ENCODE measurements at regions not wholly inside any gene's neighbourhood (a gene's known extent, or its start where the extent isn't known, plus 50 kb on each side); places are given as distances from the start of the nearest gene placed in this dataset.

GRCh38 chr3:127426444-127427153 lies 138.8 kb upstream of the PRR20G start:
- H4K5ac ChIP-seq (ENCODE audit: low read depth, low read length): no peak overlapping the region
- H3K9ac ChIP-seq (ENCODE audit: low read depth, low read length): no peak overlapping the region
- H2BK15ac ChIP-seq (ENCODE audit: low read depth, low read length): no peak overlapping the region
- CTCF ChIA-PET: no interaction called here
- no peak overlapping the region for H3K56ac ChIP-seq (ENCODE audit: extremely low read depth, insufficient read depth, low read length)
- ATAC-seq (ENCODE audit: low read depth): no peak
- H4K20me1 ChIP-seq (ENCODE audit: insufficient read depth, low read length): no peaks in the 10 kb centered on the region
- H4K8ac ChIP-seq (ENCODE audit: low read depth in 2 of 2, low read length in 2 of 2): no peak overlapping the region
- H3K4me1 ChIP-seq (ENCODE audit: control insufficient read depth, insufficient read depth, low read length): no peaks in the 10 kb centered on the region
- H3K23ac ChIP-seq (ENCODE audit: low read depth, low read length): no peak overlapping the region
- H2BK20ac ChIP-seq (ENCODE audit: low read depth, low read length): no peak overlapping the region
- no peaks in the 10 kb centered on the region for H3K9me3 ChIP-seq (ENCODE audit: control insufficient read depth, insufficient read depth, low read length)
- dilution Hi-C loops (cut with HindIII; ENCODE audit: low sequenced_read_pairs, unreplicated experiment) (no loop called here), in situ Hi-C loops (cut with MboI; ENCODE audit: low sequenced_read_pairs) (no loop called here), intact Hi-C loops (cut with micrococcal nuclease) (no loop called here)
- peak overlapping the region; percentile 43 for H2AFZ ChIP-seq (replicated peaks; ENCODE audit: low read length, poor library complexity)
- peaks cover 38% of the 10 kb centered on the region for H3K27me3 ChIP-seq (ENCODE audit: control insufficient read depth, insufficient read depth, low read length)
- H3K4ac ChIP-seq (ENCODE audit: low read depth, low read length): no peak overlapping the region
- no peak for TF ChIP-seq SMC3 (IDR thresholded peaks at IDR 0.05; ENCODE audit: low read depth, low read length)
- no peak for TF ChIP-seq ELK1 (IDR thresholded peaks at IDR 0.05; ENCODE audit: borderline replicate concordance, low read depth, low read length)
- TF ChIP-seq USF2 (IDR thresholded peaks at IDR 0.05; ENCODE audit: low read depth, low read length): no peak
- no peak for TF ChIP-seq CEBPB (IDR thresholded peaks at IDR 0.05; ENCODE audit: low read depth, low read length)
- TF ChIP-seq RCOR1 (IDR thresholded peaks at IDR 0.05; ENCODE audit: insufficient replicate concordance, low read length): no peak
- no peak for TF ChIP-seq MAFK (IDR thresholded peaks at IDR 0.05; ENCODE audit: low read depth, low read length)
- no peak for TF ChIP-seq NFE2L2 (IDR thresholded peaks at IDR 0.05; ENCODE audit: low read depth, low read length)
- TF ChIP-seq CHD1 (IDR thresholded peaks at IDR 0.05; ENCODE audit: low read depth, low read length): no peak
- TF ChIP-seq BHLHE40 (IDR thresholded peaks at IDR 0.05; ENCODE audit: low read depth, low read length): no peak
- no peak for TF ChIP-seq MXI1 (IDR thresholded peaks at IDR 0.05; ENCODE audit: borderline replicate concordance, low read depth, low read length)
- no peak for TF ChIP-seq FOS (IDR thresholded peaks at IDR 0.05; ENCODE audit: low read depth, low read length)
- no peak for TF ChIP-seq POLR2A (IDR thresholded peaks at IDR 0.05; ENCODE audit: low read depth, low read length)
- no peak for TF ChIP-seq MAZ (IDR thresholded peaks at IDR 0.05; ENCODE audit: borderline replicate concordance, low read depth, low read length)
- TF ChIP-seq, protein P1, sequence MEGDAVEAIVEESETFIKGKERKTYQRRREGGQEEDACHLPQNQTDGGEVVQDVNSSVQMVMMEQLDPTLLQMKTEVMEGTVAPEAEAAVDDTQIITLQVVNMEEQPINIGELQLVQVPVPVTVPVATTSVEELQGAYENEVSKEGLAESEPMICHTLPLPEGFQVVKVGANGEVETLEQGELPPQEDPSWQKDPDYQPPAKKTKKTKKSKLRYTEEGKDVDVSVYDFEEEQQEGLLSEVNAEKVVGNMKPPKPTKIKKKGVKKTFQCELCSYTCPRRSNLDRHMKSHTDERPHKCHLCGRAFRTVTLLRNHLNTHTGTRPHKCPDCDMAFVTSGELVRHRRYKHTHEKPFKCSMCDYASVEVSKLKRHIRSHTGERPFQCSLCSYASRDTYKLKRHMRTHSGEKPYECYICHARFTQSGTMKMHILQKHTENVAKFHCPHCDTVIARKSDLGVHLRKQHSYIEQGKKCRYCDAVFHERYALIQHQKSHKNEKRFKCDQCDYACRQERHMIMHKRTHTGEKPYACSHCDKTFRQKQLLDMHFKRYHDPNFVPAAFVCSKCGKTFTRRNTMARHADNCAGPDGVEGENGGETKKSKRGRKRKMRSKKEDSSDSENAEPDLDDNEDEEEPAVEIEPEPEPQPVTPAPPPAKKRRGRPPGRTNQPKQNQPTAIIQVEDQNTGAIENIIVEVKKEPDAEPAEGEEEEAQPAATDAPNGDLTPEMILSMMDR (conservative IDR thresholded peaks at IDR 0.05; ENCODE audit: low read depth, low read length): no peak
- no peak for TF ChIP-seq RFX5 (IDR thresholded peaks at IDR 0.05; ENCODE audit: low read depth, low read length)
- no peak for TF ChIP-seq RAD21 (IDR thresholded peaks at IDR 0.05; ENCODE audit: low read length)
- no peak for DNase-seq
- no peak overlapping the region for H2AK9ac ChIP-seq (replicated peaks; ENCODE audit: low read depth, low read length, poor library complexity)
- 10% methylated on average over 2 of the region's 18 CpGs; no CpG with 5 or more reads in 1 of the 2 experiments for WGBS, 2 experiments (ENCODE audit: extremely low coverage in 2 of 2, insufficient read length in 1 of 2)
- H3K79me1 ChIP-seq (ENCODE audit: low read depth in 1 of 2, low read length in 2 of 2): no peaks in the 10 kb centered on the region
- H3K27ac ChIP-seq (ENCODE audit: insufficient read depth, low read length): no peak overlapping the region
- BruUV-seq (replicated peaks): no TSS peak
- no peaks in the 10 kb centered on the region for H3K36me3 ChIP-seq (ENCODE audit: control insufficient read depth, insufficient read depth, low read length)
- H2BK120ac ChIP-seq (ENCODE audit: low read depth, low read length): no peak overlapping the region
- no peak overlapping the region for H2BK5ac ChIP-seq (ENCODE audit: low read depth, low read length, poor library complexity, severe bottlenecking)
- no peak overlapping the region for H3K14ac ChIP-seq (replicated peaks; ENCODE audit: low read depth, low read length)
- H4K91ac ChIP-seq (ENCODE audit: insufficient read depth, low read depth, low read length): no peak overlapping the region
- POLR2A ChIA-PET (ENCODE audit: unreplicated experiment): no interaction called here
- H3K4me3 ChIP-seq (ENCODE audit: insufficient read depth, low read depth, low read length): no peak overlapping the region
- no peak overlapping the region for H3K4me2 ChIP-seq (ENCODE audit: low read depth, low read length)
- no peak overlapping the region for H3K18ac ChIP-seq (ENCODE audit: low read depth, low read length)
- H3K9me1 ChIP-seq (ENCODE audit: insufficient read depth, low read length): no peaks in the 10 kb centered on the region
- no peak overlapping the region for H2AK5ac ChIP-seq (ENCODE audit: low read depth, low read length)

All from IMR-90 (cell line).